GM10266 (cell line): ENCODE measurements at regions not wholly inside any gene's neighbourhood (a gene's known extent, or its start where the extent isn't known, plus 50 kb on each side); places are given as distances from the start of the nearest gene placed in this dataset.

Experiments used
- DNase-seq: peaks from one replicate; pipeline ENCODE4 v3.0.0; 2012; ENCODE audit errors: extremely low spot score
- TF ChIP-seq, protein P1 (sequence below): IDR thresholded peaks from 2 replicates; pipeline ENCODE4 v1.5.1; 2012; ENCODE audit warnings: mild to moderate bottlenecking, low read depth; ENCODE audit not compliant: control insufficient read depth, insufficient read depth; ENCODE audit errors: missing control alignments

GRCh38 chr12:111152561-111152960 lies 216.3 kb downstream of the PHETA1 start:
- no peak for DNase-seq
- TF ChIP-seq, protein P1, sequence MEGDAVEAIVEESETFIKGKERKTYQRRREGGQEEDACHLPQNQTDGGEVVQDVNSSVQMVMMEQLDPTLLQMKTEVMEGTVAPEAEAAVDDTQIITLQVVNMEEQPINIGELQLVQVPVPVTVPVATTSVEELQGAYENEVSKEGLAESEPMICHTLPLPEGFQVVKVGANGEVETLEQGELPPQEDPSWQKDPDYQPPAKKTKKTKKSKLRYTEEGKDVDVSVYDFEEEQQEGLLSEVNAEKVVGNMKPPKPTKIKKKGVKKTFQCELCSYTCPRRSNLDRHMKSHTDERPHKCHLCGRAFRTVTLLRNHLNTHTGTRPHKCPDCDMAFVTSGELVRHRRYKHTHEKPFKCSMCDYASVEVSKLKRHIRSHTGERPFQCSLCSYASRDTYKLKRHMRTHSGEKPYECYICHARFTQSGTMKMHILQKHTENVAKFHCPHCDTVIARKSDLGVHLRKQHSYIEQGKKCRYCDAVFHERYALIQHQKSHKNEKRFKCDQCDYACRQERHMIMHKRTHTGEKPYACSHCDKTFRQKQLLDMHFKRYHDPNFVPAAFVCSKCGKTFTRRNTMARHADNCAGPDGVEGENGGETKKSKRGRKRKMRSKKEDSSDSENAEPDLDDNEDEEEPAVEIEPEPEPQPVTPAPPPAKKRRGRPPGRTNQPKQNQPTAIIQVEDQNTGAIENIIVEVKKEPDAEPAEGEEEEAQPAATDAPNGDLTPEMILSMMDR = no peak

DNA sequence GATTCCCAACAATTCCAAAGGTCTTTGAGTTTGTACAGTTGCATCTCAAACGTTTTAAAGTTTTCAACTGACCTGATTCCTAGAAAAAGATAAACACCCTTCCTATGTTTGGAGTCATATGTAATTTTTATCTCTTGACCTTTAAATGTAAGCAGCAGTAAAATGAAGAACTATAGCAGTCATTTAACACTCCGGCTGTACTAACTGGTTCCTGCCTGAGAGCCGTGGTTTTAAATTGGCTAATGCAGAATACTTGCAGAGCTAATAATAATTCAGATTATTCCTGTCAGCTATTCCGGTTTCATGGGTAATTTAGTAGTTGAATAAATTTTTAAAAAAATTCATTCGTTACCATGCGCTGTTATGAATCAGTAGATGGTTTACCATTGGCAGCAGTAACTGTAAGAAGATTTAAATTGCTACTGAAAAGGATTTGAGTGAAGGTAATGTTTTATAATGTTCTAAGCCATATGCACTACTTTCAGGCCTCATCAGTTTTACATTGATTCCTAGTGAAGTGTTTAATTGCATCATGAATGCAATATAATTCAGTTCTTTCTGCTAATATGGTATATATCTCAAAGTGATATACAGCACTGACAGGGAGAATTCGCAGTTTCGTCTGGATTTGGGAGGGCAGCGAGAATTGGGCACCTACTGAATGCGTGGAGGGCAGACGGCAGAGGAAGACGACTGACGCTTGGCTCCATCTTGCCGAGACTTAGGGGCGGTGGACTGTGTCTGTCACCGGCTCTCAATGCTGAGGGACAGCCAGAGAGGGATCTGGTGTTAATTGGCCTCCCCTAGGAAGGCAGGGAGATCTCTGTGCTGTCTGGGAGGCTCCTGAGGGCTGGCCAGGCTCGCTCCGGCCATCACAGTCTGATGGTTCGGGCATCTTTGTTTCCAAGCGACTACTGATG lies 217.7 kb downstream of the PHETA1 start:
- no peak for DNase-seq
- TF ChIP-seq, protein P1 = no peak

DNA sequence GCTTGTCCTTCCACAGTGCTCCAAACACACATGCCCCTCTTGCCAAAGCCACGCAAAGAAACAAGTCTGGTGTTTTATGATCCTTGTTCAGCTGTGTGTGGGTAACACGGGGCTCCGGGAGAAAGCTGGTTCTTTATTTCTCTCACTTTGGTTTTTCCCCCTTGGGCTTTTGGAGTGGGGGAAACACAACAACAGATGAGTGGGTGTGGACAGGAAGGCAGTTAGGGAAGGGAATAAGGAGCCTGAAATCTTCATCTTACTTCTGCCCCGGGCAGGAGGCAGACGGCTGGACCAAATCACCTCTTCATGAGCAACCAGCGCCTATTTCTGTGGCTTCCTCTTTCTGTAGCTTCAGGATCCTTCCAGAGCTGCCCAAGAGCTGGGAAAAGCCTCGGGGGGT lies 218.5 kb downstream of the PHETA1 start:
- DNase-seq = no peak
- TF ChIP-seq, protein P1 = no peak

DNA sequence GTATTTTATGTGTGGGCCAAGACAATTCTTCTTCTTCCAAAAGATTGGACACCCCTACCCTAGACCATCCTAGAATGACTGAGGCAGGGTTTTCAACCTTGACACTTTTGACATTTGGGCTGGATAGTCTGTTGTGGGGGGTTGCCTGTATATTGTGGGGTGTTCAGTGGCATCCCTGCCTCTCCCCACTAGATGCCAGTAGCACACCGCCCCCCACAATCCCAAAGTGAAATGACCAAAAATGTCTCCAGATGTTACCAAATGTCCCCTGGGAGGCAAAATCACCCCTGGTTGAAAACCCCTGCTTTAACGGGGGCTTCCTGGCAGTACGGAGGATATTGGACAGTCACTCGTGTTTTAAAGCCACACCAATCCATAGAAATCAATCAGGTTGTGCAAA lies 219.6 kb downstream of the PHETA1 start:
- DNase-seq = no peak
- TF ChIP-seq, protein P1 = no peak

DNA sequence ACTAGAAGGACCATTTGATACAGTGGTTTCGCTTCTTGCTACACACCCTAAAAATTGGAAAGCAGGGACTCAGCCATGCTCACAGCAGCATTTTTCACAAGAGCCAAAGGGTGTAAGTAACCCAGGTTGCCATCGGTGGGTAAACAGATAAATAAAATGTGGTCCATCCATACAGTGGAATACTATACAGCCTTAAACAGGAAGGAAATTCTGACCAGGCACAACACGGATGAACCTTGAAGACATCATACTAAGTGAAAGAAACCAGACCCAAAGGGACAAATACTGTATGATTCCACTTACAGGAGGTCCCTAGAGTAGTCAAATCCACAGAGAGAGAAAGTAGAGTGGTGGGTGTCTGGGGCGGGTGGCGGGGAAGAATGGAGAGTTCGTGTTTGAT lies 220.9 kb downstream of the PHETA1 start:
- TF ChIP-seq, protein P1 = no peak
- no peak for DNase-seq

DNA sequence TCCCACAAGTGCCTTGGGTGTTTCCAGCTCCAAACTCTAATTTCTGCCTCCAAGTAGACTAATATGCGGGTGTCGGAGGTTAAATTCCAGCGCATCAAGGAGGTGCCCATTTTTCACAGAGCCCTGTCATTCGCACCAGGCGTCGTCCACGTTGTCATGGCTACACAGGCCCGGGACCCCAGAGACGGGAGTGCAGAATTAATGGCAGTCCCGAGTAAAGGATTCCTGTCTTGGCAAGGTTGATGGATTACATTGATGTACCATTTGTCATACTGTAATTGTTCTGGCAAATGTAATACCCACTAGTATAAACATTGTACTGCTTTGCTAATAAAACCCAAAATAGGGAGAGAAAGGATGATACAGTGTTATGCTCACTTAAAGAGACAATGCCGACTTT lies 222.9 kb upstream of the MYL2 start:
- TF ChIP-seq, protein P1 = no peak
- no peak for DNase-seq

- TF ChIP-seq, protein P1 = no peak
- DNase-seq = no peak
Observed at GRCh38 chr12:111141205-111141604, 220.8 kb upstream of the MYL2 start.
